ENCODE measurements at regions not wholly inside any gene's neighbourhood (a gene's known extent, or its start where the extent isn't known, plus 50 kb on each side); places are given as distances from the start of the nearest gene placed in this dataset.

DNA sequence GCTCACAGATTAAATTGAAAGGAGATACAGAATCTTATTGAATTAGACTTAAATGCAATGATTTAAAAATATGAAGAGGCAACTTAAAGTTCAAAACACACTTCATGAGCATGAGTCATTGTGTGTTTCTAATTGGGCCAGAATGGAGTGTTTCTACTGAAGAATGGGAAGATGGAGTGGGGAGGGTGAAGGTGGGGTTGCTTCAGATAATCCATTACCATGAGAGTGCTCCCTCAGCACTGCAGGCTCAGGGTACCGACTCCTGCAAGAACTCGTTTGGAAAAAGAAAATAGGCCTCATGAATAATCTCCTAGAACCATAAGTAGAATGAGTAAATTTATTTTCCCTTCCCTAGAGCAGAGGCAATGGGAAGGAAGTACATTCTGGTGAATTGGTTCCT is 372.8 kb downstream of the TOX3 start:
- no peak overlapping the region for H2AFZ ChIP-seq (ENCODE audit: low read length, unreplicated experiment)
- H3K4me1 ChIP-seq (ENCODE audit: control insufficient read depth, insufficient read depth, low read length, unreplicated experiment) = no peaks in the 10 kb centered on the region
- H3K27me3 ChIP-seq (ENCODE audit: insufficient read depth, low read length) = no peaks in the 10 kb centered on the region
- H3K79me2 ChIP-seq (ENCODE audit: control insufficient read depth, insufficient read depth, low read length, unreplicated experiment) = no peaks in the 10 kb centered on the region
- H3K27ac ChIP-seq (ENCODE audit: low read depth, low read length) = no peak overlapping the region
- no peaks in the 10 kb centered on the region for H3K36me3 ChIP-seq (ENCODE audit: insufficient read depth, low read length)
- H3K4me3 ChIP-seq (ENCODE audit: low read depth, low read length) = no peak overlapping the region

DNA sequence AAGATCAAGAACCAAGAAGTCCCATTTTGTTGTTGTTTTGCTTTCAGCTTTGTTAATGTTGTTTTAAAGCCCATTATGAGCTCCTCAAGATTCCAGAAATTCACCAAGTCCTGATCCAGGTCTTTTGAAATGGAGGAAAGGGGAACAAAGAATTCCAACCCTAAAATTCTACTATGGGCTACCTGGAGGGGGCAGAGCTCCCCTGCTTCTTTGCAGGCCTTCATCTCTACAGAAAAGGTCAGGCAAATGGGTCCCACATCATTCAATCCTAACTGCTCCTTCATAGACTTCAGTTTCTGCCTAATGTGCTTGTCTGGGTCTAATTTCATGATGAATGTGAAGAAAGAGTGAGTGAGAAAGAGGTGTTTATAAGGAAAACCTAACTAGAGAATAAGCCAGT is 375.5 kb downstream of the TOX3 start:
- no peak overlapping the region for H2AFZ ChIP-seq (ENCODE audit: low read length, unreplicated experiment)
- H3K4me1 ChIP-seq (ENCODE audit: control insufficient read depth, insufficient read depth, low read length, unreplicated experiment) = no peaks in the 10 kb centered on the region
- no peaks in the 10 kb centered on the region for H3K79me2 ChIP-seq (ENCODE audit: control insufficient read depth, insufficient read depth, low read length, unreplicated experiment)
- no peaks in the 10 kb centered on the region for H3K36me3 ChIP-seq (ENCODE audit: insufficient read depth, low read length)
- H3K27me3 ChIP-seq (ENCODE audit: insufficient read depth, low read length) = no peaks in the 10 kb centered on the region
- H3K4me3 ChIP-seq (ENCODE audit: low read depth, low read length) = no peak overlapping the region
- H3K27ac ChIP-seq (ENCODE audit: low read depth, low read length) = no peak overlapping the region

DNA sequence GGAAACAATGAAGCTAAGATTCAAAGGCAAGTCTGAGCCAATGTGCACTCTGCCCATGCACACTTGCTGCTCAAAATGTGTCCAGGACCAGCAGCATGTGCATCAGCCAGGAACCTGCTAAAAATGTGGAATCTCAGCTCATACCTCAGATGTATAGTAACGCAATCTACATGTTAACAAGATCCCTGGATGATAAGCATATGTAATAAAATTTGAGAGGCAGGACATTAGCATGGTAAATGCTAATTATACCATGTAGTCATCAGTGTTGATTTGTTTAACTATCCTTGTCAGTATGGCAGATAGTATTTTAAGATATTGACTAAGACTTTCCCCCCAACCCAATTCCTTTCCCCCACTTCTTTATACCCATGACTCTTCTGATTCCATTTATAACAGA is 379.6 kb downstream of the TOX3 start:
- Histone ChIP-seq H3K27me3 (ENCODE audit: insufficient read depth, low read length) (no peaks in the 10 kb centered on the region), H3K79me2 (ENCODE audit: control insufficient read depth, insufficient read depth, low read length, unreplicated experiment) (no peaks in the 10 kb centered on the region), H3K4me1 (ENCODE audit: control insufficient read depth, insufficient read depth, low read length, unreplicated experiment) (no peaks in the 10 kb centered on the region), H3K4me3 (ENCODE audit: low read depth, low read length) (no peak overlapping the region), H2AFZ (ENCODE audit: low read length, unreplicated experiment) (no peak overlapping the region), H3K36me3 (ENCODE audit: insufficient read depth, low read length) (no peaks in the 10 kb centered on the region), H3K27ac (ENCODE audit: low read depth, low read length) (no peak overlapping the region)

GRCh38 chr16:52165961-52166360 is 381.0 kb downstream of the TOX3 start:
- Histone ChIP-seq H3K27me3 (ENCODE audit: insufficient read depth, low read length) (no peaks in the 10 kb centered on the region), H3K27ac (ENCODE audit: low read depth, low read length) (no peak overlapping the region), H2AFZ (ENCODE audit: low read length, unreplicated experiment) (no peak overlapping the region), H3K36me3 (ENCODE audit: insufficient read depth, low read length) (no peaks in the 10 kb centered on the region), H3K79me2 (ENCODE audit: control insufficient read depth, insufficient read depth, low read length, unreplicated experiment) (no peaks in the 10 kb centered on the region), H3K4me3 (ENCODE audit: low read depth, low read length) (no peak overlapping the region), H3K4me1 (ENCODE audit: control insufficient read depth, insufficient read depth, low read length, unreplicated experiment) (no peaks in the 10 kb centered on the region)

- no peaks in the 10 kb centered on the region for H3K4me1 ChIP-seq (ENCODE audit: control insufficient read depth, insufficient read depth, low read length, unreplicated experiment)
- H3K79me2 ChIP-seq (ENCODE audit: control insufficient read depth, insufficient read depth, low read length, unreplicated experiment) = no peaks in the 10 kb centered on the region
- no peak overlapping the region for H3K27ac ChIP-seq (ENCODE audit: low read depth, low read length)
- no peaks in the 10 kb centered on the region for H3K27me3 ChIP-seq (ENCODE audit: insufficient read depth, low read length)
- no peak overlapping the region for H2AFZ ChIP-seq (ENCODE audit: low read length, unreplicated experiment)
- no peak overlapping the region for H3K4me3 ChIP-seq (ENCODE audit: low read depth, low read length)
- no peaks in the 10 kb centered on the region for H3K36me3 ChIP-seq (ENCODE audit: insufficient read depth, low read length)
Measured at GRCh38 chr16:52149003-52149402, 397.9 kb downstream of the TOX3 start.

GRCh38 chr16:52141871-52142270 is 405.1 kb downstream of the TOX3 start:
- no peaks in the 10 kb centered on the region for H3K36me3 ChIP-seq (ENCODE audit: insufficient read depth, low read length)
- no peaks in the 10 kb centered on the region for H3K27me3 ChIP-seq (ENCODE audit: insufficient read depth, low read length)
- no peaks in the 10 kb centered on the region for H3K4me1 ChIP-seq (ENCODE audit: control insufficient read depth, insufficient read depth, low read length, unreplicated experiment)
- H3K4me3 ChIP-seq (ENCODE audit: low read depth, low read length) = no peak overlapping the region
- no peak overlapping the region for H2AFZ ChIP-seq (ENCODE audit: low read length, unreplicated experiment)
- no peak overlapping the region for H3K27ac ChIP-seq (ENCODE audit: low read depth, low read length)
- no peaks in the 10 kb centered on the region for H3K79me2 ChIP-seq (ENCODE audit: control insufficient read depth, insufficient read depth, low read length, unreplicated experiment)

DNA sequence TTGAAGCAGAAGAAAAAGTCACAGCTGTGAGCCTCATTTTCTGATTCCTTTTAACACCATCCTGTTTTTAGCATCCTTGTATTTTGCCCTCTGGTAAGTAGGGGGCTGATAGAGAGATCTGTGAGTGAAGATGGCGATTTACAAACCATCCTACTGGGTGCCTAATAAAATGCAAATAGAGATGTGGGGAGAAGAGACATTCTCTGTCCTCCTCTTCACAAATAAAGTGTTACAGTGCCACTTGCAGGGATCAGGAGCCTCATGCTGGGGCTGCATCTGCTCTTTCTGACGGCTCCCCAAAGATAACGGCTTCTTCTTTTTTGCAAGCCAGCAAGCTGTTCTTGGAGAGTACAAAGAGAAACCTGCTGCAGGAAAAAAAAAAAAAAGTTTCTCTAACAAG is 418.6 kb downstream of the TOX3 start:
- H3K27ac ChIP-seq (ENCODE audit: low read depth, low read length) = no peak overlapping the region
- H3K4me3 ChIP-seq (ENCODE audit: low read depth, low read length) = no peak overlapping the region
- H3K79me2 ChIP-seq (ENCODE audit: control insufficient read depth, insufficient read depth, low read length, unreplicated experiment) = no peaks in the 10 kb centered on the region
- no peak overlapping the region for H2AFZ ChIP-seq (ENCODE audit: low read length, unreplicated experiment)
- no peaks in the 10 kb centered on the region for H3K27me3 ChIP-seq (ENCODE audit: insufficient read depth, low read length)
- no peaks in the 10 kb centered on the region for H3K36me3 ChIP-seq (ENCODE audit: insufficient read depth, low read length)
- H3K4me1 ChIP-seq (ENCODE audit: control insufficient read depth, insufficient read depth, low read length, unreplicated experiment) = no peaks in the 10 kb centered on the region

- no peak overlapping the region for H3K27ac ChIP-seq (ENCODE audit: low read depth, low read length)
- H3K79me2 ChIP-seq (ENCODE audit: control insufficient read depth, insufficient read depth, low read length, unreplicated experiment) = no peaks in the 10 kb centered on the region
- no peaks in the 10 kb centered on the region for H3K27me3 ChIP-seq (ENCODE audit: insufficient read depth, low read length)
- H2AFZ ChIP-seq (ENCODE audit: low read length, unreplicated experiment) = no peak overlapping the region
- H3K4me1 ChIP-seq (ENCODE audit: control insufficient read depth, insufficient read depth, low read length, unreplicated experiment) = no peaks in the 10 kb centered on the region
- H3K36me3 ChIP-seq (ENCODE audit: insufficient read depth, low read length) = no peaks in the 10 kb centered on the region
- H3K4me3 ChIP-seq (ENCODE audit: low read depth, low read length) = no peak overlapping the region
Measured at GRCh38 chr16:52123842-52124241, 423.1 kb downstream of the TOX3 start.

- no peak overlapping the region for H3K4me3 ChIP-seq (ENCODE audit: low read depth, low read length)
- H3K79me2 ChIP-seq (ENCODE audit: control insufficient read depth, insufficient read depth, low read length, unreplicated experiment) = no peaks in the 10 kb centered on the region
- H3K4me1 ChIP-seq (ENCODE audit: control insufficient read depth, insufficient read depth, low read length, unreplicated experiment) = no peaks in the 10 kb centered on the region
- H3K27me3 ChIP-seq (ENCODE audit: insufficient read depth, low read length) = no peaks in the 10 kb centered on the region
- H3K36me3 ChIP-seq (ENCODE audit: insufficient read depth, low read length) = no peaks in the 10 kb centered on the region
- H2AFZ ChIP-seq (ENCODE audit: low read length, unreplicated experiment) = no peak overlapping the region
- H3K27ac ChIP-seq (ENCODE audit: low read depth, low read length) = no peak overlapping the region
Measured at GRCh38 chr16:52123061-52123839, 423.7 kb downstream of the TOX3 start.

- H3K4me3 ChIP-seq (ENCODE audit: low read depth, low read length) = no peak overlapping the region
Measured at GRCh38 chr16:52117171-52117570, 429.8 kb downstream of the TOX3 start.

GRCh38 chr16:52114379-52114778 is 432.6 kb downstream of the TOX3 start:
- no peak overlapping the region for H3K27ac ChIP-seq (ENCODE audit: low read depth, low read length)
- no peaks in the 10 kb centered on the region for H3K4me1 ChIP-seq (ENCODE audit: control insufficient read depth, insufficient read depth, low read length, unreplicated experiment)
- H2AFZ ChIP-seq (ENCODE audit: low read length, unreplicated experiment) = no peak overlapping the region
- no peak overlapping the region for H3K4me3 ChIP-seq (ENCODE audit: low read depth, low read length)
- H3K79me2 ChIP-seq (ENCODE audit: control insufficient read depth, insufficient read depth, low read length, unreplicated experiment) = no peaks in the 10 kb centered on the region
- no peaks in the 10 kb centered on the region for H3K36me3 ChIP-seq (ENCODE audit: insufficient read depth, low read length)
- no peaks in the 10 kb centered on the region for H3K27me3 ChIP-seq (ENCODE audit: insufficient read depth, low read length)

More at GRCh38 chr16:52117171-52117570, 429.8 kb downstream of the TOX3 start:
- Histone ChIP-seq H3K4me1 (ENCODE audit: control insufficient read depth, insufficient read depth, low read length, unreplicated experiment) (no peaks in the 10 kb centered on the region), H3K36me3 (ENCODE audit: insufficient read depth, low read length) (no peaks in the 10 kb centered on the region), H3K79me2 (ENCODE audit: control insufficient read depth, insufficient read depth, low read length, unreplicated experiment) (no peaks in the 10 kb centered on the region), H3K27me3 (ENCODE audit: insufficient read depth, low read length) (no peaks in the 10 kb centered on the region), H2AFZ (ENCODE audit: low read length, unreplicated experiment) (no peak overlapping the region), H3K27ac (ENCODE audit: low read depth, low read length) (no peak overlapping the region)
